SK-N-SH treated with all-trans-retinoic acid at 6 μM for 48 hours (cell line): ENCODE measurements at regions not wholly inside any gene's neighbourhood (a gene's known extent, or its start where the extent isn't known, plus 50 kb on each side); places are given as distances from the start of the nearest gene placed in this dataset.

Source experiments
- ATAC-seq: fragments of 200-7000 bp; cut with Tn5 transposase; 3 replicates; pipeline ENCODE4 v1.9.1; 2020; ENCODE audit warnings: mild to moderate bottlenecking, moderate library complexity
- ARNTL ChIP-seq: fragments of 450-650 bp; formaldehyde crosslinking; IDR thresholded peaks from 2 replicates; pipeline ENCODE4 v1.5.0; 2020; ENCODE audit warnings: low read depth, mild to moderate bottlenecking, moderate library complexity, borderline replicate concordance
- BACH2 ChIP-seq: fragments of 250-450 bp; sonication (Bioruptor Pico); IDR thresholded peaks from 2 replicates; pipeline ENCODE4 v1.9.0; 2021; ENCODE audit warnings: mild to moderate bottlenecking, borderline replicate concordance
- CREB5 ChIP-seq: fragments of 250-450 bp; sonication (Bioruptor Pico); IDR thresholded peaks from 2 replicates; pipeline ENCODE4 v1.5.1; 2020; ENCODE audit warnings: low read depth, mild to moderate bottlenecking, moderate library complexity
- CSRNP3 ChIP-seq: fragments of 250-450 bp; sonication (Bioruptor Pico); IDR thresholded peaks from 2 replicates; pipeline ENCODE4 v1.5.1; 2021; ENCODE audit warnings: mild to moderate bottlenecking, moderate library complexity
- GLIS3 ChIP-seq: fragments of 250-450 bp; sonication (Bioruptor Pico); IDR thresholded peaks from 2 replicates; pipeline ENCODE4 v1.5.0; 2020; ENCODE audit warnings: mild to moderate bottlenecking, moderate library complexity
- ISL1 ChIP-seq: fragments of 250-450 bp; sonication (Bioruptor Pico); IDR thresholded peaks from 2 replicates; pipeline ENCODE4 v2.1.2; 2022; ENCODE audit warnings: mild to moderate bottlenecking, moderate library complexity
- OSR1 ChIP-seq: fragments of 250-450 bp; sonication (Bioruptor Pico); IDR thresholded peaks from 2 replicates; pipeline ENCODE4 v1.8.0; 2022; ENCODE audit warnings: moderate library complexity, mild to moderate bottlenecking, inconsistent platforms
- POU6F1 ChIP-seq: fragments of 250-450 bp; sonication (Bioruptor Pico); IDR thresholded peaks from 2 replicates; pipeline ENCODE4 v1.8.0; 2021; ENCODE audit warnings: low read depth, mild to moderate bottlenecking, moderate library complexity, borderline replicate concordance
- PPARA ChIP-seq: fragments of 250-450 bp; sonication (Bioruptor Pico); IDR thresholded peaks from 2 replicates; pipeline ENCODE4 v1.5.0; 2020; ENCODE audit warnings: mild to moderate bottlenecking, borderline replicate concordance
- RARB ChIP-seq: fragments of 250-450 bp; sonication (Bioruptor Pico); IDR thresholded peaks from 2 replicates; pipeline ENCODE4 v1.8.0; 2021; ENCODE audit warnings: mild to moderate bottlenecking, moderate library complexity
- SNAI2 ChIP-seq: fragments of 250-450 bp; sonication (Bioruptor Pico); IDR thresholded peaks from 2 replicates; pipeline ENCODE4 v1.5.0; 2020; ENCODE audit warnings: mild to moderate bottlenecking, moderate library complexity
- TCF4 ChIP-seq: fragments of 250-450 bp; sonication (Bioruptor Pico); IDR thresholded peaks from 2 replicates; pipeline ENCODE4 v1.8.0; 2021; ENCODE audit warnings: mild to moderate bottlenecking, moderate library complexity, borderline replicate concordance
- TOX ChIP-seq: fragments of 250-450 bp; sonication (Bioruptor Pico); IDR thresholded peaks from 2 replicates; pipeline ENCODE4 v1.8.0; 2021; ENCODE audit warnings: mild to moderate bottlenecking, moderate library complexity, borderline replicate concordance
- TSHZ2 ChIP-seq: fragments of 250-450 bp; sonication (Bioruptor Pico); IDR thresholded peaks from 2 replicates; pipeline ENCODE4 v1.5.0; 2020; ENCODE audit warnings: mild to moderate bottlenecking, moderate library complexity
- ZC3H10 ChIP-seq: fragments of 250-450 bp; sonication (Bioruptor Pico); IDR thresholded peaks from 2 replicates; pipeline ENCODE4 v1.5.1; 2021; ENCODE audit warnings: mild to moderate bottlenecking, moderate library complexity
- ZFP30 ChIP-seq: fragments of 450-650 bp; formaldehyde crosslinking; IDR thresholded peaks from 2 replicates; pipeline ENCODE4 v1.5.0; 2022; ENCODE audit warnings: mild to moderate bottlenecking, moderate library complexity
- ZNF565 ChIP-seq: fragments of 450-650 bp; formaldehyde crosslinking; conservative IDR thresholded peaks from 2 replicates; pipeline ENCODE4 v1.5.0; 2020; ENCODE audit warnings: low read depth, mild to moderate bottlenecking, moderate library complexity
- ZNF70 ChIP-seq: fragments of 450-650 bp; formaldehyde crosslinking; IDR thresholded peaks from 2 replicates; pipeline ENCODE4 v1.5.0; 2020; ENCODE audit warnings: mild to moderate bottlenecking, moderate library complexity
- ZNF8 ChIP-seq: fragments of 450-650 bp; formaldehyde crosslinking; IDR thresholded peaks from 2 replicates; pipeline ENCODE4 v1.5.0; 2020; ENCODE audit warnings: mild to moderate bottlenecking, moderate library complexity

GRCh38 chr6:110537208-110538123, 61.1 kb upstream of the SLC22A16 start:
- ATAC-seq: peak; percentile 91
- TF ChIP-seq OSR1 (CRISPR knock-in tag) (no peak), RARB (CRISPR knock-in tag) (no peak), ZNF8 (CRISPR knock-in tag) (no peak), ARNTL (no peak), TCF4 (no peak), TOX (no peak; the same call in 1 of the 2 replicates), CREB5 (CRISPR knock-in tag) (0 out of 2 replicates have a peak, but pooled peaks have one; percentile 43), CSRNP3 (no peak), ZC3H10 (CRISPR knock-in tag) (0 out of 2 replicates have a peak, but pooled peaks have one; percentile 18), ZNF70 (CRISPR knock-in tag) (no peak), GLIS3 (no peak), ISL1 (peak; percentile 86), POU6F1 (CRISPR knock-in tag) (no peak), SNAI2 (CRISPR knock-in tag) (no peak), BACH2 (CRISPR knock-in tag) (no peak), PPARA (CRISPR knock-in tag) (no peak), ZNF565 (CRISPR knock-in tag) (no peak), TSHZ2 (CRISPR knock-in tag) (no peak)

GRCh38 chr6:110534731-110535492, 58.5 kb upstream of the SLC22A16 start:
- peak; percentile 35; the same call in 2 of the 3 replicates for ATAC-seq
- TF ChIP-seq TOX (no peak), GLIS3 (no peak), ISL1 (no peak), TCF4 (no peak), POU6F1 (CRISPR knock-in tag) (no peak), ARNTL (no peak), CSRNP3 (no peak), ZC3H10 (CRISPR knock-in tag) (no peak), CREB5 (CRISPR knock-in tag) (no peak), ZFP30 (no peak), OSR1 (CRISPR knock-in tag) (no peak), TSHZ2 (CRISPR knock-in tag) (no peak)
- TF ChIP-seq, all 23 proteins: peak for 0
